NCI-H1417 (cell line): ENCODE measurements at regions not wholly inside any gene's neighbourhood (a gene's known extent, or its start where the extent isn't known, plus 50 kb on each side); places are given as distances from the start of the nearest gene placed in this dataset.
A peak's percentile ranks its signal among the peaks of the same experiment; 100 is the strongest.
"Not testable (repeated sequence)": the region's sequence is repeated elsewhere in the genome, so short reads cannot be mapped to it uniquely, and the experiment has no call there.

Source experiments
- DNase-seq, 3 experiments: peaks; one replicate each; lab custom pipeline; 2025; lab: John Stamatoyannopoulos, UW

DNA sequence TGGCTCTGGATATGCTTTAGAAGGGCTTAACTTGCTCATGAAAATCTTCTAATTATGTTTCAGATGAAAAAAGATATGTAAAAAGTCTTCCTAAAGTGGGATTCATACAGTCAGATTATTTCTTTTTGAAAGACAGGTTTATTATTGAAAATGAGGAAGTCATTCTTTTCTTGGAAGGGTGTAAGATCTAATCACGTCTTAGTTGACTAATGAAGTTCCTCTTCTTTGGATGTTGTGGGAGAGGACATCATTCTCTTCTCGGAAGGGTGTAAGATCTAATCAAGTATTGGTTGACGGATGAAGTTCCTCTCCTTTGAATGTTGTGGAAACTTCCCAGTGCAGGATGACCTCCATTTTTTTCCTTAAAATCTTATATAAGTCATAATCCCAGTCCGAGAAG is 74.9 kb downstream of the ALG10 start:
- DNase-seq, result no peak

DNA sequence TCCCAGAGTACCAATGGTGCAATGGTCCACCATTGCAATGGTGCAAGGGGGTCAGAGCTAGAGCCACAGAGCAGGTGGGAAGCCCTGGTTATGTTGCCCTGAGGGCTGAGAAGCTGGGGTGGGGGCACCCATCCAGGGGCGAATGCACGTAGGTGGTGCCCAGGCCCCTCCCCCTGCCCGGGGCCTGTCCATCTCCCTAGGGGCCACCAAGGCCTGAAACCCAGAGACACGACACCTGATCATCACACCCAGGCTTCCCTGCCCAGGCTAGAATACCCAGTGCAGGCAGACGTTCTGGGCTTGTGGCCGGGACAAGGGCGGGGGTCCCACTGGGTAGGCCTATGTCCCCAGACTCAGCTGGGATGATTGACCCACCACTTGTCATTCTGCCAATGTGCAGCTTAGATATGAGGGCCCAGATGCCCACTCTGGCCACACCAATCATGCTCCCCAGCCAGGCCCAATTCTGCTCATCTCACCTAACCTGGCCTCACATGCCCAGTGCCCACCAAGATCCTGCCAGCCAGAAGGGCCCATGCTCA is 83.2 kb downstream of the ALG10 start:
- no peak for DNase-seq

DNA sequence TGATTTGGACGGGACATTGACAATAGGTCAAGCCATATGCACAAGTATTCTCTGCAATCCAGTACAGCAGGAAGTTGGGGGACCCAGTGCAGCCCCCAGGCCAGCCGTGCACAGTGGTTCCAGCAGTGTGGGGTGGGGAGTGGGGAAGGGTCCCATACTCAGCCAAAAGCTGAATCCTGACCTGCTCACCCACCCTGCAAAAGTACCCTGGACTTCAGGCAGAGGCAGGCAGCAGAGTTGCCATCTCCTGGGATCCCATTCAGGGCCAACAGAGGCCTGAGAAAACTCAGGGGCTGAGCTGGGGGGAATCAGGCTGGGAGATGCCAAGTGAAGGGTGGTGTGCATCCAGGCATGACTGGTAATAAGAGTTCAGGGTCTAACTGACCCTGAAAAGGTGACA is 83.9 kb downstream of the ALG10 start:
- no peak for DNase-seq

DNA sequence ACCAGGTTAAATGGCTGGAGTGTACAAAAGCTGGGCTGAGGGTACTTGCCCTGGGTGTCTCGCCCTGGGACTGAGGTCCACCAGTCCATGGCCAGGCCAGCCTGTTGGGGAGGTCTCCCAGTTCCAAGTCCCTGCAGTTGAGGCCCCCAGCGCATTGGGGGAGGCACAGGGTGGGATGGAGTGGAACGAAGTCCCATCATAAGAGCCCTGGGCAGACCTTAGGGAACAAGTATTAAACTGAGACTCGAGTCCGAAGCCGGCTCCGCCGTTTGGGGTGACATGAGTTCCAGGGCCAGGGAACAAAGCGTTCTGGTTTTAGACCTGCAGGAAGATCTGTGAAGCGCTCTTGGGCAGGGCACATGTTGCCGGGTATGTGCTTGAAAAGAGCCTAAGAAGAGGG is 84.7 kb downstream of the ALG10 start:
- DNase-seq, result no peak

DNA sequence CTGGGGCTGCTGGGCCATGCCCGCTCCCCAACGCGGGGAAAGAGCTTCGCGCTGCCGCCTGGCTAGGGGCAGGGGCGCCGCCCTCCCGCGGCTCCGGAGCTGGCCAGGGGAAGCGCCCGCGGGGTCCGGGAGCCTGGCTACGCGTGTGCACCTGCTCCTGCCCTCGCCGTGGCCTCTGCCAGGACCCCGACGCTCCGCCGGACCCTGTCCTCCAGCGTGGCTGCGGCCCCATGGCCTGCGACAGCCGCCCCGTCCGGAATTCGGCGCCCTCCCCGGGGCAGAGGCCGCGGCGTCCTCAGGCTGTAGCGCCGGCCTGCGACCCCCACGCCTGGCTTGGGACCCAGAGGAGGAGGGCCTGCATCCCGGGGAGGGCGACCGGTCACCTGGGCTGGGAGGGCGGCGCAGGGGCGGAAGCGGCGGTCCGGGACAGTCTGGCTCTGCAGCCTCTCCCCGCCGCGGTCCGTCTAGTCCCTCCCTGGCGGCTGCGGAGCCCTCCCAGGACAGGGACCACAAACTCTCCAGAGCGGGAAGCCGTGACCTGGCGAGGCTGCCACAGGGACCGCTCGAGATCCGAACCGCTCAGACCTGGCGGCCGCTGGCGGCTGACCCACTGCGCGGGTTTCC is 85.6 kb downstream of the ALG10 start:
- no peak for DNase-seq

DNA sequence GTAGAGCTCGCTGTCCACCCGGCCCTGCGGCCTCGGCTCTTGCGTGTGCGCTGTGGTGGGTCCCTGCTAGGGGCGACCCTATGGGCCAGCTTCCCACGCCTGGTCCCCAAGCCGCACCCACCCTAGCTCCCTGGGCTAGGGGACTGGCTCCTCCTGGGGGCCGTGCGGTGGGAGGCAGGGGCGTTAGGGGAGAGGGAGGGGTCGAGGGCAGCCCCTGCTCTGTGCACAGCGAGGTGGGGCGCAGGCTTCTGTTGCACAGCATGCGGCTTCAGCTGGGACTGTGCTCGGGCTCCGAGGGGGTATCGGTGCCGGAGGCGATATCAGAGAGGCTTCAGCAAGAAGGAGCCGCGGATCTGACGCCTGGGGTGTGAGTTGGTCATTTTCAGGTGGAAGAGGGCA is 86.1 kb downstream of the ALG10 start:
- no peak for DNase-seq

DNA sequence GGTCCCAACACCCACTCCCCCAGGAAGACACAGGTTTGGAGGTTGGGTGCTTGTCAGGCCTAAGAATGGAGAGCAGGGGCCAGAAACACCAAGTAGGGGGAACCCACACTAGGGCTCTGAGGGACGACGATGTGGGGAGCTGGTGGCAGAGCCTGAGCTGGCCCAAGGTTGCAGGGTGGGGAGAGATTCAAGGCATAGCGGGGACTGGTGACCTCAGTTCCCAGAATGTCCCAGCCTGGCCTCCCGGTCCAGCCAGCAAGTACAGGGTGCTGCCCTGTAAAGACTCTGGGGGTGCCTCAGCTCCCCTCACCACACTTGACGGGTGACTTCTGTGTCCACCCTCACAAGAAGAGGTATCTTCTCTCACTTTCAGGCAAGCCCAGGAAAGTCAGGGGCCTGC is 86.7 kb downstream of the ALG10 start:
- DNase-seq, result no peak

DNA sequence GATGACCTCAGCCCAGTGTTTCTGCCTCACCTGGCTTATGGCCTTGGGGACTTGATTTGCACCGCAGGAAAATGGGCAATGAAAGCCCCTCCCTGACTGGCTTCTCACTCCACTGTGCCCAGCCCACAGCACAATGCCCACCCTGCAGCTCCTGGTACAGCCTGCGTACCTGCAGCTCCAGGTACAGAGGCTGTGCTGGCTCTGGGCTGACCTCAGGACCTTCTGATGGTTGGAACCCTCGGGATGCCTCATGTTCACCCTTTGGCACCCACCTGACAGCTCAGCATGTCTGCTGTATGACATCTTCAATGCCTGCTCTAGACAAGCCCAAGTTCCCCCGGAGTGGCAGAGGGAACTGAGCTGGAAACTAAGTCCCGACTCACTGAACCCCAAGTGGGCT is 87.1 kb downstream of the ALG10 start:
- no peak for DNase-seq

DNA sequence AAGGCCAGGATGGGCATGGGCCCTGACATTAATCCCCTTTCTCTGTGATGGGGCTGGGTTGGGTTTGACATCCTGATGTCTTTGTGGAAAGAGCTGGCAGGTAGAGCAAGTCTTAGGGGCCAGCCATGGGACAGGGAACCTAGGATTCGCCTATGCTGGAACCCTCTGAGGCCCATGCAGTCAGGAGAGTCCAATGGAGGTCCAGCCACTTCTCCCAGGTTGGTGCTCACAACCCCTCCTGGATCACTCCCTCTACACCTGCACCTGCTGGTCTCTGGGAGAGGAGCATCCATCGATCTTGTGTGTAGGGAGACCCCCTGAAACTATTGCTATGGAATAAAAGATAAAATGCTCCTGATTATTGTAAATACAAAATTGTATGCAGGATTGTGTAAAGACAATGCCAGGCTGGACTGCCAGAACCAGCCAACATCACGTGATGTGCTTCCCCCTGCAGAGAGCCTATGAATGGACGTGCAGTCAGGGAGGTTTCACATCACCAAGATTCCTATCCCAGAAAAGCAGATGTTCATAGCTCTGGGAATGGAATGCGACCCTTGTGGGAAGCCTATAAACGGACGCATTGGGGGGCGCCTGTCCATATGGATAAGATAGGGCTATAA is 87.7 kb downstream of the ALG10 start:
- not testable (repeated sequence) for DNase-seq

DNA sequence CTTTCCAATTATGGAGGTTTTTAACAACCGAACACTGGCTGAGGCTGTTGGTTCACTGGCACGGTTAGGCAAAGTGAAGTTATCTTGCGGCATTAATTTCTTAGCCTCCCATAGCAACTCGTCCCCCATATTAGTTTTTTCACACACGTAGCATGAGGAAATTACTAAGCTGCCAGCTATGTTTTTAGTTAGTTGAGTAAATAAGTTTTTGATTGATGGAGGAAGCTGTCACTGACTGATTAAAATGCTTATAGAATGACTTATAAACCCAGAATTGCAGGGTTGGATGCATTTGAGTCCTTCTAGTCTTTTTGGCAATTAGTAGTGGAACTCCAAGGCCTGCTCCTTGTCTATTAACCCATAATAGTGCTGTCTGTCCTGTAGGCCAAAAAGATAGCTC is 97.1 kb downstream of the ALG10 start:
- no peak for DNase-seq

DNA sequence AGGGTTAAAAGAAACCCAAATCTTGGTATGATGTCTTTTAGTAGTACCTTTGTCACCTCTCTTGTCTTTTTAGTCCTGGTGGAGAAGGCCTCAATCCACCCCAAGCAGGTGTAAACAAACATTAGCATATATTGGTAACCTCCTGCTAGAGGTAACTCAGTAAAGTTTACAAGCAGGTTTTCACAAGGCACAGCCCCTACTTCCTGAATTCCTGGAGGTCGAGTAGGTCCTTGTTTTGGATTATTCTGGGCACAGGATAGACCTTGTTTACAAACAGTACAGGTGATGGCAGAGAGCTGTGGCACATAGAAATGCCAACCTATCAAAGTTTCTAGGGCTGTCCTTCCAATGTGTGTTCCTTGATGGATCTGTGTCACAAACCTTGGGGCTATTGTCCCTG is 99.1 kb downstream of the ALG10 start:
- DNase-seq, result no peak

DNA sequence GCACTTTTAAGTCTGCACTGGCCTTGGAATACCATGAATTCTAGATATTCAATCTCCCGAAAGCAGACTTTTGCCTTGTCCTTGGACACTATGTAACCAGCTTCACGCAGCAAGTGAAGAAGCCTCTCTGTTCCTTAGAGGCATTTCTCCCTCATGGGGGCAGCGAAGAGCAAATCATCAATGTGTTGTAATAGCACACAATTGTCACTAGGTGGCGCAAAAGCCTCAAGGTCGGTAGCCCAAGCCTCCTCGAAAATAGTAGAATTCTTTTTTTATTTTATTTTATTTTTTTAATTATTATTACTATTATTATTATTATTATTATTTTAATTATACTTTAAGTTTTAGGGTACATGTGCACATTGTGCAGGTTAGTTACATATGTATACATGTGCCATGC is 100.8 kb downstream of the ALG10 start:
- DNase-seq, result peak; percentile 53 to 84 (median 80)

DNA sequence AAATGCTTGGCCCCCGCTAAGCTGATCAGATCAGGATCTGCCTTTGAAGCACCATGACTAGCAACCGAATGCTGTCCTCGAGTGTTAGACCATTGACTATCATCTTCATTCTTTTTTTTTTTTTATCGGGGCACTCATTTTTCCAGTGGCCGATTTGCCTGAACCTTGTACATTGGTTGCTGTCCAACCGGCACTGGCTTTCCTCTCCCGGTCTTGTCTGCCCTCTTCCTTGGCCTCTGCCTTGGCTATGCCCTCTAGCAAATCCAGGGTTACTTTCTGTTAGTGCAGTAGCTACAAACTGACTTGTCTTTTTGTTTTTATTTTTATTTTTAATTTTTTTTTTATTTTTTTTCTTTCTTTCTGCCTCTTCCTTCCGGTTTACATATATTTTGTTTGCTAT is 102.3 kb downstream of the ALG10 start:
- no peak for DNase-seq

DNA sequence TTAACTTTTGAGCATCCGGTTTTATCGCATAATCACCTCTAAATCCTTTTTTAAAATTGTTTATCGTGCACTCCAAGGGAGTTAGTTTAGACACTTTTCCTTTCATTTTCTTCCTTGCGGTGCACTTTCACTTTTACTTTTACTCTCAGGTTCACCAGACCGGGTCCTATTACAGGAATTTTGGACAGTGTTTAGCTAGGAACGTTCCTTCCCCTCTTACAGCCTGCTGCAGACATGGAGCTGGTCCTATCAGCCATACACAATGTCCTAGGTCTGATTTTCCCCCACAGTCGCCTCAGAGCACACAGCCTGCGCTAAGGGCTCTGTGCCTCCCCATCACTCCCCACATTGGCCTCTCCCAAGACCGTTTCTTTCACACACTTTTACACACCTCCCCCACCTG is 103.9 kb downstream of the ALG10 start:
- no peak for DNase-seq

DNA sequence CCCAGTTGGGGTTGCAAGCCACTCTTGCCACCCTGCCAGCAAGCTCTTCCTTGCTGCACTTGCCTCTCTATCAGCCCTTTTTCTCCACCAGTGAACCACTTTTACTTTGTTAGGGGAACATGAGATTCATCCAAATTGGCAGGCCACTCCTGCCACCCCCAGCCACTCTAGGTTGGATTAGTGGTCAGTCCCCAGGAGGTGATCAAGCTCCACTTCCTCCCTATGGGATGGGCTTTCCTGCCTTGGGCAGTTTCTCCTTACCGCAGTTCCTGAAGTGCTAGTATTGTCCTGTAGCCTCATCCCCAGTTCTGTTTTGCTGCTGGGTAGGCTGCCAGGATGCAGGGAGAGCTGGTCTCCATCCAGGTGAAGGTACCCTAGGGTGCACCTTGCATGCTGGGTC is 104.5 kb downstream of the ALG10 start:
- DNase-seq, result no peak

DNA sequence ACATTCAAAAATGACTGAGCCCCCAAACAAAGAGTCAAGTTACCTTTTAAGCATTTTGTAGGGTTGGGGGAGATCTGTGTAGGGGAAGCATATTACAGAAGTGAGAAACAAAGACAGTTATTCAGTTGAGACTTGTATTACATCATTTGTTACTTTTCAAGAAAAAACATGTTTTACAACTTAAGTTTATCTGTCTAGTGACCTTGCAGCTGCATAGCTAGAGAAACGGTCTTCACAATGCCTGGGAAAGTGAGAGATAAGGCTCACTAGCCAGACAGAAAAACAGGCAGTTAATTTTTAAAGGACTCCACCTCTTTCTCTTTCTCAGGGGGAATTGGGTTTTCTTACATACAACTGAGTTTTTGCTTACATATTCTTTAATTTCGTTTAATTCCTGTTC is 105.1 kb downstream of the ALG10 start:
- not testable (repeated sequence) for DNase-seq

DNA sequence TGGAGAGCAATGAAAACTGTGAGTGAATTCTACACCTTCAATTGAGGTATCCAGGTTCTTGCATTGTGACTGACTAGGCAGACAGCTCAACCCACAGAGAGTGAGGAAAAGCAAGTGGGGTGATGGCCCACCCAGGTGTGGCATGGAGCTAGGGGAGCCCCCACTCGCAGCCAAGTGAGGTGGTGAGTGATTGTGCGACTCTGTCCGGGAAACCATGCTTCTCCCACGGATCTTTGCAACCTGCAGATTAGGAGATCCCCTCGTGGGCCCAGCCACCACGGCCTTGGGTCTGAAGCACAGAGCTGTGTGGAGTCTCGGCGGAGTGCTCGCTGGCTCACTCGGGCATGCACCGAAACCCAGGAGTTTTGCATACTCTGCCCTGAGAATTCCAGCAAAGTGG is 120.1 kb downstream of the ALG10 start:
- DNase-seq, result no peak

DNA sequence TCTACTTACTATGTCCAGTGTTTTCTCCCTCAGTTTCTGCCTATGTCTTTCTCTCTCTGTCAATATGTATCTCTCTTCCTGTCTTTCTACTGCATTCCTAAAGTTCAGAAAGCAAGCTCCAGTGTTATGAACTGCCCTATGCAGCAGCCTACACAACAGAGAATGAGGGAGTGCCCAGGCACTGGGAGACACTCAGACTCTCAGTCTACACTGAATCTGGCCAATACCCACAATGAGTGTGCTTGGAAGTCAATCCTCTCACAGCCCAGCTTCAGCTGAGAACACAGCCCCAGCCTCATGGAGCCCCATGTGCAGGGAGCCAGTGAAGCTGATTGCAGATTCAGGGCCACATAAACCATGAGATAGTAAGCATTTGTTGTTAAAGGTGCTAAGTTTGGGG is 128.7 kb downstream of the ALG10 start:
- DNase-seq, result no peak

DNA sequence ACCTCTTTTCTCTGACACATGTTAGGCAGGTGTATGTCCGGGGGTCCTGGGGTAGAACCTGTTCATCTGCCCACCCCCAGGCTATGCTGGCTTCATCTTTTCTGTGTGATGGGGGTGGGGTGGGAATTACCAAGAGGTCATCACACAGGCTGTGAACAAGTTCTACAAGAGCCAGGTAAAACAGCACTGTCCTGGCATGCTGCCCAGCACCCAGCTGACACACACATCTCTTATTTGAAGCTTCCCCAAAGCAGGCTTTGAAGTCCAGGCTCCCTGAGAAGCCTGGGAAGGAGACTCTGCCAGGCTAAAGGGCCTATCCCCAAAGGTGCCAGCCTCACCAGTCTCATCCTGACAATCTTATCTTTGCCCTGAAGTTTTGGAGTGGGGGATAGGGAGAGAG is 141.1 kb downstream of the ALG10 start:
- peak in 2 of 3 experiments; percentile 20 to 35 for DNase-seq

DNA sequence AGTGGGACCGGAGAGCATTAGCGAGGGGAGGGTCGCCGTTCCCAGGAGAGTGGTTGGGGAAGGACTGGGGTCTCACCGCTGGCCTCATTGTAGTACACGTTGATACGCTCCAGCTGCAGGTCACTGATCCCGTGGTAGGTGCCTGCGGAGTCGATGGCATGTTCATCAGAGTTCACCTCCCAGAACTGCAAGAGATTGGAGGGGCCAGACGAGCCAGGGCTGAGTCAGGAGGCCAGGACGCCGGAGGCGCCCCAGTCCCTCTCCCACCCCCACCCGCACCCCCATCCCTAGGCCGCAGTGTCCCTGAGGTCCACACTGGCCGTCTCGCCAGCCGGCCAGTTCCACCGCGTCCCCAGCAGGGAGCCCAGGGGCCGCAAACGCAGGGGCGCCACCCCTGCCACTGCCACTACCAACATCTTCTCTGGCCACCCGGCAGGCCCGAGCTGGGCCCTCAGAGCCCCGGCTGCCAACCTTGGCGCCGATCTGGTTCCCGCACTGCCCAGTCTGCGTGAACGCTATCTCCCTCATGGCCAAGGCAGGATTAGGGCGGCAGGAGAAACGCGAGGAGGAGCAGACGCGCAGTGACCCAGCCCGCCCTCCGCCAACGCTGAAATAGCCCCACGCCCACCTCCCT is 144.2 kb downstream of the ALG10 start:
- no peak for DNase-seq

DNA sequence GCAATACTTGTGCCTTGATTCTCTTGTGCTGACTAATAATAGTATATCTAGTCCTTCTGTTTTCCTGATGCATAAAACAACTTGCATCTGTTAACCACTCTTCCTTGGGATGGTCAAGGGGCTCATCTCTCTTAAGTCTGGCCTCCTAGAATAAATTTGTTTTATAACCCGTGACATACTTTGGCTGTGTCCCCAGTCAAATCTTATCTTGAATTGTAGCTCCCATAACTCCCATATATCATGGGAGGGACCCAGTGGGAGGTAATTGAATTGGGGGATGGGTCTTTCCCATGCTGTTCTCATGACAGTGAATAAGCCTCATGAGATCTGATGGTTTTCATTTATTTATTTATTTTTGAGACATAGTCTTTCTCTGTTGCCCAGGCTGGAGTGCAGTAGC is 146.2 kb downstream of the ALG10 start:
- not testable (repeated sequence) for DNase-seq

DNA sequence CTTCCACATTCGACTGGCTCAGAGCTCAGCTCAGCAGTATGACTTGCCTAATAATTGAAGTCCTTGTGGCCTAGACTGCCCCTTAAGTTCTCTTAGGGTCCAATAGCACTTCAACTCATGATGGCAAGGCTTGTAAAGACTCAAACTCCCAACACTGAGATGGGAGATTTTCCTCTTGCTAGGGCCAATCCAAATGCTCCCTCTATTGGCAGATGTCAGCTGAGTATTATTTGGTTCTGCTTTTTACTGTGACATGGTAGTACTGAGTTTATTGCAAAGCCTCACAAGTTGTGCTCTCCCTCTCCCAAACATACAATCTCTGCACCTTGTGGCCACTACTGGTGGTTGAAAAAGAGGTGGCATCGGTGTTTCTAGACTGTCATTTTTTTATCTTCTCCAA is 164.2 kb downstream of the ALG10 start:
- peak in 1 of 3 experiments; percentile 9 for DNase-seq

DNA sequence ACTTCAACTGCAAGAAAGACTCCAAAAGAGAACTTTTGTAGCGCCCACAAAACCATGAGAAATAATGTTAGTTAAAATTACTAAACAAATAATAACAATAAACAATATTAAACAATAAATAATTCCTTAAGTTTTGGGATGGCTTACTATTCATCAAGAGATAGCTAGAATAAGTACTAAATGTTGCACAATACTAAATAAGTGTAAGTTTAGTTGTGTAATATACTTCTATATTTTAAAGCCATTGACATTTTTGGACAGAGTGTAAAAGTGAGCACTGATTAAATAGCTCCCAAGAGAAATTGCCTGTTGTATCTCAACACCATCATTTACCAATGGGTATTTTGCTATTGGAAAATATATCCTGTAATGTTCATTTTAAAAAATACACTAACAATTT is 166.7 kb downstream of the ALG10 start:
- DNase-seq, result no peak

DNA sequence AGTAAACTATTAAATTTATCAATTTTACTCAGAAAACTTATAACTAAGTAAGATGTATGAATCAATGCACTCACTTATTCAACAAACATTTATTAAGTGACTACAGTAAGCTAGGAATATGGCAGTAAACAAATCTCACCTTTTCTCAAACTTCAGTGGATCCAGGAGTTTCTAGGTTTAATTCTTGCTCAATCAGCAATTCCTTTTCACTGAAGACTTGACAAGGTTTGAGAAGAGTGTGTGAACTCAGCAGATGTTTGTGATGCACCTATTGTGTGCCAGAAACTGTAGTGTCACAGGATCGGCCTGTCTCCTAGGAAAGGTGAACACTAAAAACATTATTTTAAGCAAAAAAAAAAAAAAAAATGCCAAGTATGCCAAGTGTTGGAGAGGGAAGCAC is 167.8 kb downstream of the ALG10 start:
- DNase-seq, result no peak
